ENCODE measurements at regions not wholly inside any gene's neighbourhood (a gene's known extent, or its start where the extent isn't known, plus 50 kb on each side); places are given as distances from the start of the nearest gene placed in this dataset.

DNA sequence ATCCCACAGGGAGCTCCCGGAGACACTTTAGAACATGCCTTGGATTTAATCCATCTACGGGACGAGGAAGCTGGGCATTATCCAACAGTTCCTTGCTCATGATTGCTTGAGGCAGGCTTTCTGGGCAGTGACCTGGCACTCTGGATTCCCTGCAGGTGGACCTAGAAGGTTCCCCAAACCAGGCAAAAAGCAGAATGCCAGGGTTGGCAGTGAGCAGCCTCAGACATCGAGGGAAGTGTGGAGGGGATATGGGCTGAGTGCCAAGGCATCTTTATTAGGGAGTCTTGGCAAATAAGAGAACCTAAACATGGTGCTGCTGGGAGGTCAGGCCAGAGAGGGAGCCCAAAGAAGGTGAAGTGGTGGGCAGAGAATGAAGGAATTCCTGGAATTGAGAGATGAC lies 158.5 kb downstream of the CD83 start:
- TF ChIP-seq, protein P1, sequence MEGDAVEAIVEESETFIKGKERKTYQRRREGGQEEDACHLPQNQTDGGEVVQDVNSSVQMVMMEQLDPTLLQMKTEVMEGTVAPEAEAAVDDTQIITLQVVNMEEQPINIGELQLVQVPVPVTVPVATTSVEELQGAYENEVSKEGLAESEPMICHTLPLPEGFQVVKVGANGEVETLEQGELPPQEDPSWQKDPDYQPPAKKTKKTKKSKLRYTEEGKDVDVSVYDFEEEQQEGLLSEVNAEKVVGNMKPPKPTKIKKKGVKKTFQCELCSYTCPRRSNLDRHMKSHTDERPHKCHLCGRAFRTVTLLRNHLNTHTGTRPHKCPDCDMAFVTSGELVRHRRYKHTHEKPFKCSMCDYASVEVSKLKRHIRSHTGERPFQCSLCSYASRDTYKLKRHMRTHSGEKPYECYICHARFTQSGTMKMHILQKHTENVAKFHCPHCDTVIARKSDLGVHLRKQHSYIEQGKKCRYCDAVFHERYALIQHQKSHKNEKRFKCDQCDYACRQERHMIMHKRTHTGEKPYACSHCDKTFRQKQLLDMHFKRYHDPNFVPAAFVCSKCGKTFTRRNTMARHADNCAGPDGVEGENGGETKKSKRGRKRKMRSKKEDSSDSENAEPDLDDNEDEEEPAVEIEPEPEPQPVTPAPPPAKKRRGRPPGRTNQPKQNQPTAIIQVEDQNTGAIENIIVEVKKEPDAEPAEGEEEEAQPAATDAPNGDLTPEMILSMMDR (IDR thresholded peaks at IDR 0.05), result no peak
- no peak for TF ChIP-seq POLR2AphosphoS5 (IDR thresholded peaks at IDR 0.05)
- TF ChIP-seq POLR2A (IDR thresholded peaks at IDR 0.05; ENCODE audit: low read depth), result no peak
